ENCODE measurements at regions not wholly inside any gene's neighbourhood (a gene's known extent, or its start where the extent isn't known, plus 50 kb on each side); places are given as distances from the start of the nearest gene placed in this dataset.
A peak's percentile ranks its signal among the peaks of the same experiment; 100 is the strongest.
"Not testable (repeated sequence)": the region's sequence is repeated elsewhere in the genome, so short reads cannot be mapped to it uniquely, and the experiment has no call there.

- DNase-seq; H3K27me3 ChIP-seq (ENCODE audit: control insufficient read depth in 3 of 3, insufficient read depth in 3 of 3, low read length in 3 of 3); H3K27ac ChIP-seq (ENCODE audit: low read depth in 1 of 3, low read length in 2 of 3); H3K4me3 ChIP-seq (ENCODE audit: low read depth in 1 of 3, low read length in 3 of 3); H3K4me1 ChIP-seq (ENCODE audit: control insufficient read depth in 3 of 3, insufficient read depth in 2 of 3, low read depth in 1 of 3, low read length in 2 of 3); FAIRE-seq; H3K9me3 ChIP-seq (ENCODE audit: control insufficient read depth in 2 of 2, insufficient read depth in 1 of 2, low read depth in 1 of 2, low read length in 1 of 2); H3K36me3 ChIP-seq (ENCODE audit: control insufficient read depth in 3 of 3, insufficient read depth in 2 of 3, low read depth in 1 of 3, low read length in 3 of 3): not testable (repeated sequence)
- WGBS, 3 donors: 78 to 85% (median 79%) methylated on average over 5 of the region's 5 CpGs
Observed at GRCh38 chr1:14177866-14178265, 420.6 kb upstream of the KAZN start.

DNA sequence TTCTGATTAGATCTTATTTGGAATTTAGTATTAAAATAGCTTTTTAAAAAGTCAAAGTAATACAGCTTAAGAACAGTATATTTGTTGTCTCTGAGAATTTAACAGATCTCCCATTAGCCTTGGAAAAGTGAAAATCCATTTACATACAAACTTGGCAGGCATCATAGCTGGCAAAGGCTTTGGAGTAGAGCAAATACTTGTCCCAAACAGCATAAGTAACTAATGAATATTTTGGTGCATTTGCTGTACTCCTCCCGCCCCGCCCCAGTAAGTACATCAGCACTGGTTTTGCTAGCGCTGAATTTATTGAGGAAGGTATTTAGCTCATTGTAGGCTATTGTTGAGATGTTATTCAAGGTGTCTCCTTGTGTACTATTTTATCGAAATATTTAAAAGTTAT lies 417.7 kb upstream of the KAZN start:
- DNase-seq (no peak), FAIRE-seq (no peak)
- Histone ChIP-seq H3K27ac (ENCODE audit: low read depth in 1 of 3, low read length in 2 of 3) (no peak overlapping the region), H3K27me3 (ENCODE audit: control insufficient read depth in 3 of 3, insufficient read depth in 3 of 3, low read length in 3 of 3) (no peaks in the 10 kb centered on the region), H3K4me3 (ENCODE audit: low read depth in 1 of 3, low read length in 3 of 3) (no peak overlapping the region), H3K9me3 (ENCODE audit: control insufficient read depth in 2 of 2, insufficient read depth in 1 of 2, low read depth in 1 of 2, low read length in 1 of 2) (no peaks in the 10 kb centered on the region), H3K36me3 (ENCODE audit: control insufficient read depth in 3 of 3, insufficient read depth in 2 of 3, low read depth in 1 of 3, low read length in 3 of 3) (no peaks in the 10 kb centered on the region), H3K4me1 (ENCODE audit: control insufficient read depth in 3 of 3, insufficient read depth in 2 of 3, low read depth in 1 of 3, low read length in 2 of 3) (no peaks in the 10 kb centered on the region)
- 69 to 78% (median 70%) methylated on average over 4 of the region's 4 CpGs for WGBS, 3 donors

DNA sequence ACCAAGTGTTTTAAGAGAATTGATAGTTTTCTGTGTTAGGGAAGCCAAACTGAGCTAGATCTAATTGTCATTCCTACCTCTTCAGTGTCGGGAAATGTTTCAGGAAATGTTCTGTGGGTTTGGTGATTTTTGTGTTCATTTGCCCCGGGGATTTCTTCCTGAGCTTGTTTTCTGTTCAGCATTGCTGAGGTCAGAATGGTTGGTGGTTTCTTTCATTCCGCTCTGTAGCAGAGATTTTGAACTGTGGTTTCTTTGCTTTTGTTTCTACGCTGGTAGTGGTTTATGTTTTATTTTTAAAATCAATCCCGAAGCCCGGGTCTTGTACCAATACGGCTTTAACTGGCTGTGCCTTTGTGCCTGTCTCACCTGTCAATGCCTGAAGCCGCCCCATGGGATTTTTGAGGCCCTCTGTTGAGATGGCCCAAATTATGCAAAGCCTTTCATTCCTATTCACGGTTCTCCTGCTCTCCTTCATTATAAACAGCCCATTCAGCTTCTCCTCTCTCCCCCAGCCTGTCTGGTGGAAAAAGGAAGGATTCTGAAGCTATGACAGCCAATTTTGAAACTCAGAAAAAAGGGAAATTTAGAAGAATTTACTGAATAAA lies 417.2 kb upstream of the KAZN start:
- DNase-seq: no peak
- WGBS, 3 donors: 59 to 84% (median 71%) methylated on average over 9 of the region's 9 CpGs
- H3K27me3 ChIP-seq (ENCODE audit: control insufficient read depth in 3 of 3, insufficient read depth in 3 of 3, low read length in 3 of 3): no peaks in the 10 kb centered on the region
- H3K27ac ChIP-seq (ENCODE audit: low read depth in 1 of 3, low read length in 2 of 3): no peak overlapping the region
- FAIRE-seq: no peak
- no peaks in the 10 kb centered on the region for H3K36me3 ChIP-seq (ENCODE audit: control insufficient read depth in 3 of 3, insufficient read depth in 2 of 3, low read depth in 1 of 3, low read length in 3 of 3)
- H3K4me1 ChIP-seq (ENCODE audit: control insufficient read depth in 3 of 3, insufficient read depth in 2 of 3, low read depth in 1 of 3, low read length in 2 of 3): no peaks in the 10 kb centered on the region
- H3K4me3 ChIP-seq (ENCODE audit: low read depth in 1 of 3, low read length in 3 of 3): no peak overlapping the region
- H3K9me3 ChIP-seq (ENCODE audit: control insufficient read depth in 2 of 2, insufficient read depth in 1 of 2, low read depth in 1 of 2, low read length in 1 of 2): no peaks in the 10 kb centered on the region

DNA sequence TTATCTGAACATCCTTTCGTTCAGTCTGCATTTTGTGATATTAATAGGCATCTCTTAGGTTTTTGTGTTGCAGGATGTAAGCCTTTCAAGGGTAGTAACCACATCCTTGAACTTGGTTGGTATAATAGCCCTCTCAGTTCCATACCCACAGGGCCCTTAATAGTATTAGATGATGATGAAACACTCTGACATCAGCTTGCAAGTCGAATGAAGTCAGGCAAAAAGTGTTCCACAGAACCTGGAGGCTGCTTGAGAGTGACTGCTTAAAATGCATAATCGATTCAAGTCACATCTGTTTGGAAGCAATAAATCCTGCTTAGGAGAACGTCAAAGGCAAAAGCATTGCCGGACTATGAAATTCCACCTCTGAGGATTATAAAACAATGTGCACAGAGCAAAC lies 415.6 kb upstream of the KAZN start:
- FAIRE-seq: no peak
- no peaks in the 10 kb centered on the region for H3K9me3 ChIP-seq (ENCODE audit: control insufficient read depth in 2 of 2, insufficient read depth in 1 of 2, low read depth in 1 of 2, low read length in 1 of 2)
- H3K27me3 ChIP-seq (ENCODE audit: control insufficient read depth in 3 of 3, insufficient read depth in 3 of 3, low read length in 3 of 3): no peaks in the 10 kb centered on the region
- WGBS, 3 donors: 73 to 86% (median 84%) methylated on average over 5 of the region's 5 CpGs
- H3K36me3 ChIP-seq (ENCODE audit: control insufficient read depth in 3 of 3, insufficient read depth in 2 of 3, low read depth in 1 of 3, low read length in 3 of 3): no peaks in the 10 kb centered on the region
- DNase-seq: no peak
- H3K4me1 ChIP-seq (ENCODE audit: control insufficient read depth in 3 of 3, insufficient read depth in 2 of 3, low read depth in 1 of 3, low read length in 2 of 3): no peaks in the 10 kb centered on the region
- H3K4me3 ChIP-seq (ENCODE audit: low read depth in 1 of 3, low read length in 3 of 3): no peak overlapping the region
- H3K27ac ChIP-seq (ENCODE audit: low read depth in 1 of 3, low read length in 2 of 3): no peak overlapping the region

- Histone ChIP-seq H3K27me3 (ENCODE audit: control insufficient read depth in 3 of 3, insufficient read depth in 3 of 3, low read length in 3 of 3) (no peaks in the 10 kb centered on the region), H3K36me3 (ENCODE audit: control insufficient read depth in 3 of 3, insufficient read depth in 2 of 3, low read depth in 1 of 3, low read length in 3 of 3) (no peaks in the 10 kb centered on the region), H3K27ac (ENCODE audit: low read depth in 1 of 3, low read length in 2 of 3) (no peak overlapping the region), H3K4me3 (ENCODE audit: low read depth in 1 of 3, low read length in 3 of 3) (no peak overlapping the region), H3K4me1 (ENCODE audit: control insufficient read depth in 3 of 3, insufficient read depth in 2 of 3, low read depth in 1 of 3, low read length in 2 of 3) (no peaks in the 10 kb centered on the region), H3K9me3 (ENCODE audit: control insufficient read depth in 2 of 2, insufficient read depth in 1 of 2, low read depth in 1 of 2, low read length in 1 of 2) (no peaks in the 10 kb centered on the region)
- WGBS, 3 donors: 91 to 92% (median 92%) methylated on average over 11 of the region's 11 CpGs
- FAIRE-seq (no peak), DNase-seq (no peak)
Observed at GRCh38 chr1:14183329-14183728, 415.2 kb upstream of the KAZN start.

DNA sequence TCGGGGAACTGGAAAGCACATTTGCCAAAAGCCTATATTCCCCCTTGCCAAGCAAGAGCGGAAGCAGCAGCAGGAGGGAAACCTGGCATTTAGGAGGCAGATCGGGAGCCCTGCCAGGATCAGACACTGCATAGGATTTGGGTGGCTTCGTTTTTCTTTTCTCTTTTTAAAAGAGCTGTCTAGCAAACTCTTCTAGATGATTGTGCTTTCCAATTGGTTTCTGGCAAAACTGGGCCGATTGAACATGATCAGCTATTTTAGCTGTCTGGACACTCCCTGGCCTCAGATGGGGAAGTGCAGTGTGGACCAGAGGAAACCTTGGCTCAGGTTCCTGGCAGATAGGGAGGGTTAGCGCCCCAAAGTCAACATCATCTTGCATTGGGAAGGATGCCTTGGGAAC lies 414.0 kb upstream of the KAZN start:
- H3K4me3 ChIP-seq (ENCODE audit: low read depth in 1 of 3, low read length in 3 of 3): no peak overlapping the region
- H3K9me3 ChIP-seq (ENCODE audit: control insufficient read depth in 2 of 2, insufficient read depth in 1 of 2, low read depth in 1 of 2, low read length in 1 of 2): no peaks in the 10 kb centered on the region
- H3K27ac ChIP-seq (ENCODE audit: low read depth in 1 of 3, low read length in 2 of 3): no peak overlapping the region
- no peaks in the 10 kb centered on the region for H3K27me3 ChIP-seq (ENCODE audit: control insufficient read depth in 3 of 3, insufficient read depth in 3 of 3, low read length in 3 of 3)
- no peaks in the 10 kb centered on the region for H3K4me1 ChIP-seq (ENCODE audit: control insufficient read depth in 3 of 3, insufficient read depth in 2 of 3, low read depth in 1 of 3, low read length in 2 of 3)
- DNase-seq (no peak), FAIRE-seq (no peak)
- no peaks in the 10 kb centered on the region for H3K36me3 ChIP-seq (ENCODE audit: control insufficient read depth in 3 of 3, insufficient read depth in 2 of 3, low read depth in 1 of 3, low read length in 3 of 3)
- 76 to 81% (median 80%) methylated on average over 6 of the region's 6 CpGs for WGBS, 3 donors

DNA sequence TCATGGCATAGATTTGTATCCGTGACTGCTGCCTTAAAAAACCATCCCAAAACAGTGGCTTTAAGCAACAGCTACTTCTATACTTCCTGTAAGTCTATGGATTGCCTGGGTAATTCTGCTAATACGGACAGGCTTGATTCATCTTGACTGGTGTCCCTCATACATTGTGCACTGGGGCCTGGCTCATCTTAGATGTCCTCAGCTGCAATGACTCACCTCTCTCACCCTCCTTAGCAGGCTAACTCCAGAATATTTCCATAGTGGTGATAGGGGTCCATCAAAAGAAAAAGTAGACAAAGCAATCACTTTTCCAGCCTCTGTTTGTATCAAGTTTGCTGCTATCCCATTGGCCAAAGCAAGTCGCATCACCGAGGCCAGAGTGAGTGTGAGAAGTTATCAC lies 409.1 kb upstream of the KAZN start:
- no peak for FAIRE-seq
- no peak for DNase-seq
- H3K4me1 ChIP-seq (ENCODE audit: control insufficient read depth in 3 of 3, insufficient read depth in 2 of 3, low read depth in 1 of 3, low read length in 2 of 3): no peaks in the 10 kb centered on the region
- H3K27ac ChIP-seq (ENCODE audit: low read depth in 1 of 3, low read length in 2 of 3): no peak overlapping the region
- H3K9me3 ChIP-seq (ENCODE audit: control insufficient read depth in 2 of 2, insufficient read depth in 1 of 2, low read depth in 1 of 2, low read length in 1 of 2): no peaks in the 10 kb centered on the region
- 83 to 92% (median 85%) methylated on average over 4 of the region's 4 CpGs for WGBS, 3 donors
- H3K4me3 ChIP-seq (ENCODE audit: low read depth in 1 of 3, low read length in 3 of 3): no peak overlapping the region
- H3K27me3 ChIP-seq (ENCODE audit: control insufficient read depth in 3 of 3, insufficient read depth in 3 of 3, low read length in 3 of 3): no peaks in the 10 kb centered on the region
- no peaks in the 10 kb centered on the region for H3K36me3 ChIP-seq (ENCODE audit: control insufficient read depth in 3 of 3, insufficient read depth in 2 of 3, low read depth in 1 of 3, low read length in 3 of 3)

- 66 to 77% (median 74%) methylated on average over 3 of the region's 3 CpGs for WGBS, 3 donors
- no peak for FAIRE-seq
- H3K9me3 ChIP-seq (ENCODE audit: control insufficient read depth in 2 of 2, insufficient read depth in 1 of 2, low read depth in 1 of 2, low read length in 1 of 2): no peaks in the 10 kb centered on the region
Observed at GRCh38 chr1:14190508-14190907, 408.0 kb upstream of the KAZN start.

GRCh38 chr1:14194511-14194910 lies 404.0 kb upstream of the KAZN start:
- H3K27ac ChIP-seq (ENCODE audit: low read depth in 1 of 3, low read length in 2 of 3): no peak overlapping the region
- WGBS, 3 donors: 80 to 89% (median 84%) methylated on average over 3 of the region's 3 CpGs
- no peak overlapping the region for H3K4me3 ChIP-seq (ENCODE audit: low read depth in 1 of 3, low read length in 3 of 3)
- no peaks in the 10 kb centered on the region for H3K9me3 ChIP-seq (ENCODE audit: control insufficient read depth in 2 of 2, insufficient read depth in 1 of 2, low read depth in 1 of 2, low read length in 1 of 2)
- H3K36me3 ChIP-seq (ENCODE audit: control insufficient read depth in 3 of 3, insufficient read depth in 2 of 3, low read depth in 1 of 3, low read length in 3 of 3): no peaks in the 10 kb centered on the region
- no peaks in the 10 kb centered on the region for H3K4me1 ChIP-seq (ENCODE audit: control insufficient read depth in 3 of 3, insufficient read depth in 2 of 3, low read depth in 1 of 3, low read length in 2 of 3)
- FAIRE-seq: no peak
- DNase-seq: no peak
- H3K27me3 ChIP-seq (ENCODE audit: control insufficient read depth in 3 of 3, insufficient read depth in 3 of 3, low read length in 3 of 3): no peaks in the 10 kb centered on the region

More at GRCh38 chr1:14190508-14190907, 408.0 kb upstream of the KAZN start:
- H3K27me3 ChIP-seq (ENCODE audit: control insufficient read depth in 3 of 3, insufficient read depth in 3 of 3, low read length in 3 of 3): no peaks in the 10 kb centered on the region
- no peak overlapping the region for H3K4me3 ChIP-seq (ENCODE audit: low read depth in 1 of 3, low read length in 3 of 3)
- H3K36me3 ChIP-seq (ENCODE audit: control insufficient read depth in 3 of 3, insufficient read depth in 2 of 3, low read depth in 1 of 3, low read length in 3 of 3): no peaks in the 10 kb centered on the region
- H3K4me1 ChIP-seq (ENCODE audit: control insufficient read depth in 3 of 3, insufficient read depth in 2 of 3, low read depth in 1 of 3, low read length in 2 of 3): no peaks in the 10 kb centered on the region
- DNase-seq: peak in 1 of 2 donors; percentile 59
- H3K27ac ChIP-seq (ENCODE audit: low read depth in 1 of 3, low read length in 2 of 3): no peak overlapping the region

All from small intestine (tissue), 7 donors.